GM21825 (cell line): ENCODE measurements at regions not wholly inside any gene's neighbourhood (a gene's known extent, or its start where the extent isn't known, plus 50 kb on each side); places are given as distances from the start of the nearest gene placed in this dataset.

ENCODE experiments used
- ATAC-seq: cut with Tn5 transposase; IDR thresholded peaks from one replicate; pipeline ENCODE4 v1.9.1; 2021; ENCODE audit warnings: mild to moderate bottlenecking, moderate library complexity; ENCODE audit not compliant: unreplicated experiment

DNA sequence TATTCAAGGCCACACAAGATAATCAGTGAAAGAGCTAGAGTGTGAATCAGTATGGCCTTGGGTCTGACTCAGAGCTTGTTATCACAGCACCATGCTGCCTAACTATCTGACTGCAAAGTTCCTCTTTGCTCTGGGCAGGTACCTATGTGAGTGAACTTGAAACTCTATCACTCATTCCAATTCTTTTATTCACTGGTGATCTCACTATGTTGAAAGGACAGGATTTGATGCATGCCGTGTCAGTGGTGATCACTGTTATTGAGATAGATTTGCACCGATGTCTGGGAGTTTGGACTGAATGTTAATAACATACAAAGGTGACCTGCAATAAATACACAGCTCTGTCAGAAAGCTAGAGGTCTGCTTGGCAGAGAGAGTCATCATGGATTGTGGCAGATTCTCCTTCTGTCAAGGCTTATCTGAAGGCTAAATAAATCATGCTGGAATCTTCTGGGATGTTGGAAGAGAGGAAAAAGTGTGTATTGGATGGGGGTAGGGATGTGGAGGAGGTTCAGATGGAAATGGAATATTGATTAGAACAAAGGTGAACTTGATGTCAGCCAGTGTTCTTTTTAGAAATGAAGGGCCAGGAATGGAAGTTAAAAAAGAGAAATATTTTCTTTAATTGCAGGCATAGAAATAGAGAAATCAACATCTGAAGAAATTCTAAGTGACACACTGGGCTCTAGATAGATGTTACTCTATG, 91.8 kb upstream of the TNC start:
- ATAC-seq = peak; percentile 50

DNA sequence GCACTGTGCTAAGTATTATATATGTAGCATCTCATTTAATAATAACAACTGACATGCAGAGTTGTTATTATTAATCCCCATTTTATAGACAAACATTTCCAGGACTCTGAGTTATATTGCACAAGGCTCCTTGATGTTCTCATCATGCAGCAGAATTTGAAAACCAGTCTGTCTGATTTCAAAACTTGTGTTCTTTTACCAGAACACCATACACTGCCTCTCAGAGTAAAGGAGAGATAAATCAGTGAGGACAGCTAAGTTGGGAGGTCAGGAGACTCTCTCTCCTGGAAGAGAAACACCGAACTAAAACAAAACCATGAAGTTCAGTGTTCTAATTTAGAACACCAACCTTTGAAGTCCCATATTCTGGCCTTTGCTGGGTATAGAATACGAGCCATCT, 92.7 kb upstream of the TNC start:
- ATAC-seq = no peak

DNA sequence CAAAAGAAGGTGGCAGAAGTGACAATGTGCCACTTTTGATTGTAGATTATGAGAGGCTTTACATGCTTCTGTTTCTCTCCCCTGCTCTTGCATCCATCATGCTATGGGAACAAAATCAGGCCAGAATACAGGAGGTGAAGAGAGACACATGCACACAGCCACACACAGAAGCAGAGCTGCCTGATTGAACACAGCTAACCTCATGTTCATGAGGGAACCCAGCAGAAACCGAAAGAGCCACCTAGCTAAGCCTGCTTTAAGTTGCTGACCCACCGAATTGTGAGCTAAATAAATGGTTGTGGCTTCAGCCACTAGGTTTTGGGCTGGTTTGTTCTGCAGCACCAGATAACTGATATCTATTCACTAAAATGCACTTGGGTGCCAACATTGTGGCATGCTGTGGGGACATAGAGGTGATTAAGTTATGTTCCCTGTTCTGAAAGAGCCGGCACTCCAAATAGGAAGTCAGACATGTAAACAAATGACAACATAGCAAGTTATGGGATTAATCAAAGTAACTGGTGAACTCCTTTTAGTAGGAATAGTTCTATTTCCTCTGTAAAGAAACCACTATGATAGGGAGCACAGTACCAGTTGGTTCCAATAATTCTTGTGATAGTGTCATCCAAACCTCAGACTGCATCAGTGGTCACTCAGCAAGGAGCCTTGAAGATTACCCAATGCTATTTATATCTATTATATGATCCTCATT, 93.6 kb upstream of the TNC start:
- peak; percentile 68 for ATAC-seq

DNA sequence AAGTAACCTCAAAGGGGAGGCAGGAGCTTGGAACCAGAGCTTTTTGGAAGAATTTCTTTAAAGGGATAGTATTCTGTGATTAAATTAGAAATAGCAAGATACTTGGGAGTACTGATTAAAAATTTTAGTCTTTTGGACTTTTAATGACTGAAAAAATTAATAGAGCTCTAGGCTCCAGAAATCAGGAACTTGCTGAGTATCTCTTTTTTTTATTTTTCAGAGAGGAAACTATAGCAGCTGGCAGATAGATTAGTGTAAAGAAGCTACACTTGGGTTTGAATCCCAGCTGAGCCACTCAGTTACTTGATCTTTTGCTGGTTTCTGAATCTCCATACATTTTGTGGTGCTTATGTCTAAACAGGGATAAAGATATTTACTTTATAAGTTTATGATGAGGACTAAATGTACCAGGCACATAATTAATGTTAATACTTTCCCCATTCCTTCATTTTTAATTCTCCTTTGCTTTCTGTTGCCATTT, 94.2 kb upstream of the TNC start:
- ATAC-seq = no peak

DNA sequence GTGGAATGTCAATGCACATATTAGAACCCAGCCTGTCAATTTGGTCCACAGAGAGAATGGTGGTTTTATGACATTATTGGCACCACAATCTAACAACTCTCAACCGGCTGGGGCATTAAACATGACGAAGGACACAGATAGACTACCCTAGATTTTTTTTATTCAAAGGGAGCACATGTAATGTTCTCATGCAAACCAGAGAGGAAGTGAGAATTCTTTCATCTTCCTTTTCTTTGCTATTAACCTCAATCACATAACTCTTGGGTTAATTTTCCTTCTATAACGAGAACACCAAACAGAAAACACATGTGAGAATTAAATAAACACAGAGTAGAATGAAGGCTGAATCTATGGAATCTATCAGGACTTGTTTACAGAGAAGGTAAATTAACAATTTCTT, 94.9 kb upstream of the TNC start:
- no peak for ATAC-seq

DNA sequence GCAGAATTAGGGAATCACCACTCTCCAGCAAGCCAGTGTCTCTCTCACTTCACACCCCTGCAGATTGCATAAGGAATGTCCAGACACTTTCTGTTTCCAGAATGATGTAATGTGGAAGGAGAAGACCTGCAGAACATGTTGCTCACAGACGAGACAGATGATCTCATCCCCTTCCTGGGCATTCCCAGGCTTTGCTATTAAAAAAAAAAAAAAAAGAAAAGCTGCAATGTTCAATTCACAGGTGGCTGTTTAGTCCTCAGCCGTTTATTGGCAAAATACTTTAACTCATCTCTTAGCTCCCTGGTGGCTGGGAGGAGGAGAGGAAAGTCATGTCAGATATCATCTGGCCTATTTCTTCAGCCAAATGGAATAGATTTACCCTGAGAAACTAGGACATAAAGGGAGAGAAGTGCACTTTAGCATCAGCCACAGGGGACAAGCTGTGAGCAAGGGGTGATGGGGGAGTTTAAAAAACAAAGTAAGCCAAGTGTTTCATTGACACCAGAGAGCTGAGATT, 95.9 kb upstream of the TNC start:
- ATAC-seq = no peak

DNA sequence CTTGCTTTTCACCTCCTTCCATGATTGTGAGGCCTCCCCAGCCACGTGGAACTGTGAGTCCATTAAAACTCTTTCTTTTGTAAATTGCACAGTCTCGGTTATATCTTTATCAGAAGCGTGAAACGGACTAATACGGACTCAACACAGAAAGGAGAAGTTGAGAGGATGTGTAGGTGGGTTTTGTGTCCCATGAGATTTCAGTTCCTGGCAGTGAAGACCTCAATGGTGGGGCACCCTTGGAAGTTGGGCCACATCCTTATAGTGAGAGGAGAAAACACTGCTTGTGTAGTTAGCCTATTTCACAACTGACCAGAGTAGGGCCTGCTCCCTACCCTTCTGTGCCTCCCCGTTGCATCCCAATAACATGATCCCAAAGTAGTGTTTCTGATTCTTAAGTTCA, 98.9 kb upstream of the TNC start:
- no peak for ATAC-seq

DNA sequence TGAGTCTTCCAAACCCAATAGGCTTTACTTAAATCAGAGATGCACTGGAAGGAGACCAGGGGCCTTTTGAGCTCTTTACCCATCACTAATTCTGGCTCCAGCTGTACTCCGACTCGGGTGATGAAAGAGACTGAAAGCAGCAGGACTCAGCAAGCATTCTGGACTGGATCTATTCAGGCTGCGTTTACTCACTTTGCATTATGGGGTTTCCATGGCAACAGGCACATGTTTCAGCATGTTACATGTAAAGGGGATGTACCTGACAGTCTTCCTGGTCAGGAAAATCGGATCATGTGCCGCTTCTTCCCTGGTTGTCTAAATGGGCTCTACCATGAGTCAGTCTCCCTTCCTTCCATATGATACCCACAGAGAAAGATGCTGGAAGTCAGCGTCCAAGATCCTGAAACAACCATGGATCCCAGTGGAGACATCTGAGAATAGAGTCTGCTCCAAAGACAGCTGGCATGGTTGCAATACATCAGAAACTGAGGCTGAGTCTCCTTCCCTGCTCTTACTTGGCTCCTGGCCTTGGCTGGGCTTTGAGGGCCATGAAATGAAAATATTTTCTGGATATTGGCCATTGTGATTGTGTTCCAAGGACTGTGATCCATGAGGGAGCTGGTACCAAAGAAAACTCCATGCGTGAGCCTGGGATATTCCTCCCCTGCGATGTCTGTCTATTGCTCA, 102.5 kb upstream of the TNC start:
- ATAC-seq = no peak

DNA sequence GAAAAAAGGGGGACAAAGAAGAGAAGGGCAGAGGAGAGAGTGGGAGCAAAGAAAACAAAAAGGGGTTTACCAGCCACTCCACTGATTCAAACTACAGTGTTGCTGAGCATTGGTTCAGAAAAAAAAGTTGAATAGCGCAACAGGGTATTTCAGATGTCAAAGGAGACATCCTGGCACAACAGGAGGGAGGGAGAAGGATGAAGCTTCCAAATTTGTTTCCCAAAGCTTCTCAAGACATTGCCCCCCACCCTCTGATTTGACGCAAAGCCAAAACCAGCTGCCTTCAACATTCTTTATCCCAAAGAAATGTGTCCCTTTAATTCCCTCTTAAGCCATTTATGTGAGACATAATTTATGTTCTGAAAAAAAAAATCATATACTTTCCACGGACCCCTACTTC, 105.5 kb upstream of the TNC start:
- no peak for ATAC-seq

DNA sequence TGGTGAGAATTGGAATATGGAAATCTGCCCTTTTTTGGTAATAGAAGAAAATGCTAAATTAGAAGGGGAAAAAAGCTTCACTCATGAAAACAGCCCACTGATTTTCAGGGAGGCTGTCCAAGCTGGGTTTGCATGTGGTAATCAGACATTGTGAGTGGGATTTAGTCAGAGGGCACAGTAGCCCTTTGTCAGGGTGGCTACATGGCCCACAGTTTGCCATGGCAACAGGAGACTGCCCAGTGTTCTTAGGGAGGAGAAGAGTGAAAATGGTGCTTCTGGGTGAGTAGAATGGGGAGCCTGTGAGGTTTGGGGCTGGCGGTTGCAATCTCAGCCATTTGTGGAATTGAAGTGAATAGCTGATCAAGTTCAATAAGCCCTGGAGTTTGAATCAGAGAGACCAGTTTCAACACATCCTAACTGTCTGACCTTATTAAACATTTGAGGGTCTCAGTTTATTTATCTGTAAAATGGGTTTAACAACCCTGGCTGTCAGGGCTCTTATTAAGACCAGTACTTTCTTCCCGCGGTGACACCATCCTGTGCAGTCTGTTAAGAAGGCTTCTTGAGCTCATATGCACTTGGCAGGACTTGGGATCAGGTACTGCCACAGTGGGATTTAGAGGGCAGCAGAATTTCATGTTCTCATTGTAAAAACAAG, 107.6 kb upstream of the TNC start:
- no peak for ATAC-seq

DNA sequence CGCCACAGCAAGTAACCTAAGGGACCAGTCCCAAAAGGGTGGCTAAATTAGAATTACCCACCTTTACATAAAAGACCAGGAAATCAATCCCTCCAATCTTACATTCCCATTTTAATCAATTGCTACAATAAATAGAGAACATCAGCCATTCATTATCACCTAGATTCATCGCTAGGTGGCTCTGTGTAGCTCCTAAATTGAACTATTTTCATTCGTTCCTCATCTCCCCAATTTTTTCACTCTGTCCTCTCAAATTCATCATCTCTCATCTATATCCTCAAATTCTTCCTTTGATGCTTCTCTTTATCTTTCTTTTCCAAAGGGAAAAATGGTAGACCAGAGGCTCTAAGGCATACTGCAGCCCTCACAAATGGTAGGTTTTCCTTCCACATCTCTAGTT, 108.2 kb upstream of the TNC start:
- no peak for ATAC-seq

DNA sequence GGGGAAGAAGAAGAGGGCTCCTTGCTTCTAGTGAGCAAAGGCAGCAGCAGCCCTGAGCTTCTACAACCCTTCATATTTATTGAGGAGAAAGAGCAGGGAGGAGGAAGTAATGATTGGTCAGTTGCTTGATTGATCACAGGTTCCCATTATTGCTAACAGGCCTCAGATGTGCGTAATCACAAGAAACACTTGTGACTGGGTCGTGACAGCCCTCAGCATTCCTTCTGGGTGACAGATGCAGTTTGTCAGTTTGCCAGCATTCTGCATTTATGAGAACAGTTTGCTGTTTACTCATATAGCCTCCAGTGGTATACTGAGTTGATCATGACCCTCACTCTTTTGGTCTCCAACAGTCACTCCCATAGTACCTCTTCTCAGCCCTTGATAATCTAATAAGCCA, 111.5 kb upstream of the TNC start:
- ATAC-seq = no peak

DNA sequence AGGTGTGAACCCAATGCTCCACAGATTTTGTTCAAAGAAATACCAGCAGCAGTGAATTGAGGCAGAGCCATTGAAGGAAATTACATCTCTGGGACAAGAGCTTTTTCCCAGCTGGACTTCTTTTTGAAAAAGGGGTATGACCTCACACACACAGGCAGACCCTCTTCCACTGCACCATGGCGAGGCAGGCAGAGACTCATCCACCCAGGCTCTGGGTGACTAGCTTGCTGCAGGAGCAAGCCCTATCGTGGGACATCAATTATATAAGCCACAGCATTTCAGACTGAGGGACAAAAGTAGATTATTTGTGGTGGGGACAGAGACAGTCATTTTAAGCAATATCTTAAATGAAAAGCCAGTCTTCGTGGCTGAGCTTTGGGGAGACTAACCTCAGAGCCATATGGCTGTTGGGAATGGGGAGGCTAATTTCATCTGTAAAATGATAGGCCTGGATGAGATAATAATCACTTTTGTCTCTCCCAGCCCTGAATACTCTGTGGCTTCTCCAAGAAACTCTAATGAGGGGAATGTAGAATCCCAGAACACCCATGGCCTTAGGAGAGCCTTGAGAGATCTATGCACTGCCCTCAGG, 113.1 kb upstream of the TNC start:
- no peak for ATAC-seq

DNA sequence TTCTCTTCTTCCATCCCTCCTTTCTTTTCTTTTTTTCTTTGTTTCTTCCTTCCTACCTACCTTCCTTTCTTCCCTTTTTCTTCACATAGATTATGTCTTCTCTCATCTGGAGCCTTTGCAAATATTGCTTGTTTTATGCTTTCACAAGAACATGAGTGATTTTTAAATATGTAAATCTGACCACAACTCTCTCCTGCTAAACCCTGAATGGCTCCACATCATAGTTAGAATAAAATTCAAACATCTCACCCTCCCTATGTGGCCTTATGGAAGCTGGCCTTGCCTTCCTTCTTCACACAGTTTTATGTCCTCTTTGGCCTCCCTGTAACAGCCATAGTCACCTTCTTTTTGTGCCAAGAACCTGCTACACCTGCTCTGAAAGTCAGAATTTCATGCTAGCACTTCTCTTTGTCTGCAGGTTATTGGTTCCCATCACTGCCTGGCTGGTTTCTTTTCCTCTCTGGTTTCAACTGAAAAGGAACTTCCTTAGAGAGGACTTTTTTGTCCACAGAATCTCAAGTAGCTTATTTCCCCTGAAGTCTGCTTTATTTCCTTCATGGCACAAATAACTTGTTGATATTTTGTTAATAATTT, 114.3 kb upstream of the TNC start:
- ATAC-seq = no peak

DNA sequence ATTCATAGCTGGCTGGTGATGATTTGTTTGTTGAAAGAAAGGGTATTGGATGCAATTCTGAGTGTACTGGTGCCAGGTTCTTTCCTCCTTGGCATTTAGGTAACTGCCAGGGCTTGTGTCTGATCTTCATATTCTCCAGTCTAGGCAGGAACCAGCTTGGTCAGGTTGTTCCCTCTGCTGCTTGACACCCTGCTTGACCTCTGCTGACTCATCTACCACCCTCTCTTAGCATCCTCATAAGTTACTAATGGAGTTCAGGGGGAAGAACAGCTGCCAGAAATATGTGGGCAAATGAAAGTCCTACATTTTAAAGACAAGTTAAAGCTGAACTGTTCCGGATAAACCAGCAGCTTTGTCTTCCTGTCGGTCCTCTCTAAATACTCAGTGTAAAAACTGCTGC, 116.1 kb upstream of the TNC start:
- ATAC-seq = peak; percentile 84

DNA sequence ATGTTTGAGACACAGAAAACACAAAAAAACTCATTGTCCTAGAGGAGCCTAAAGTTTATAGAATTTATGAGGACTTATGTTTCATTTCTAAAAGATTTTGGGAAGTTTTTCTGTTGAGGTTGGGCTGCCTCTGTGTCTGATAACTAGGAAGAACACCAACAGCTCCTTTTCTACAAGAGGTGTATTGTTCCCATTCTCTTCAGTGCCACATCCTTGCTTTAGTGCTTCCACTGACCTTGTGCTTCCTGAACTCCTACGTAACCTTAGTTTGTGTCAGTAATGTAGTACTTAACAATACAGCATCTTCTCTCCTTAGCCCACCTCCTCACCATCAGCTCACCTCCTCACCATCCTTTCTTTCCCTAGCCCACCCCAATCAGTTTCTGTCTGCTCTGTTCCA, 117.3 kb upstream of the TNC start:
- no peak for ATAC-seq

DNA sequence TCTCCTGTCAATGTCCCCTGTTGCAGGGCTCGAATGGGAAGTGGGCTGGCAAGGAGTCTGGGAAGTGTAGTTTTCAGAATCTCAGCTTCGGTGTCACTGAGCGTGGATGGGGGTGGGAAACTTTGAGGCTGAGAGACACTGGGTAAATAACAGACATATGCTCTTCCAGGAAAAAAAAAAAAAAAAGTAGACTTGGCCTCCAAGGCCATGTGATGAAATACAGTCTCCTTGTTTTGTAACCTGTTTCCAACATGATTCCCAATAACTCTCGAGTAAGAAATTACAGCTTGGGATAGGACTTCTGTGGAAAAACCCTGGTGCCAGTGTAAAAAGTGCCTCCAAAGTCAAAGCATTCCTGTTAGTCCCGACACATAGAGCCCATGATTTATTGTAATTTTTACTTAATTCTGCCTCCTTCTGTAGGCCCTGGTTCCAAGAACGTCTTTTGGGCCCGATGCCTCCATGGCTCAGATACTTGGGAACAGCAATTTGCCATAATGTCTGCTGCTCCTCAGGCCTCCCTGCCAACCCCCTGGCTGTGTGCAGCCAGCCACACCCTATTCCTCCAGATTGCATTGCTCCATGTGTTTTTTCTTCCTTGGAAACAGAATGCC, 119.5 kb upstream of the TNC start:
- ATAC-seq = no peak

DNA sequence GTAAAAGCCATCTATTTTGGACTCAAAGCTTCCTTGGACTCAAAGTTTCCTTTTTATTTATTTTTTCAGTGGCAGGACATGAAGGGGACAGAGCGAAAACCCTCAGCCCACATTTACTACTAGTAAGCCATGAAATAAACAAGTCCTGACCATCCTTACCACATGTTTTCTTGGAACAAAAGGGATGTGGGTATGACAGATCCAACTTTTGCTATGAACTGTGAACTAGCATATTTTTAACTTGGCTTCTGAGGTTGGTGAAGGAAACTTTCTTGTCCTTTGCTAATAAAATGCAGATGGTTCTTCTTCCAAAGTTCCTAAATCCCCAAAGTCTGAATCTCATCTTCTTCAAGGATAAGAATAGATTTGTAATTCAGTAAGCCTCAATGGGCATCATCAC, 122.7 kb upstream of the TNC start:
- no peak for ATAC-seq

DNA sequence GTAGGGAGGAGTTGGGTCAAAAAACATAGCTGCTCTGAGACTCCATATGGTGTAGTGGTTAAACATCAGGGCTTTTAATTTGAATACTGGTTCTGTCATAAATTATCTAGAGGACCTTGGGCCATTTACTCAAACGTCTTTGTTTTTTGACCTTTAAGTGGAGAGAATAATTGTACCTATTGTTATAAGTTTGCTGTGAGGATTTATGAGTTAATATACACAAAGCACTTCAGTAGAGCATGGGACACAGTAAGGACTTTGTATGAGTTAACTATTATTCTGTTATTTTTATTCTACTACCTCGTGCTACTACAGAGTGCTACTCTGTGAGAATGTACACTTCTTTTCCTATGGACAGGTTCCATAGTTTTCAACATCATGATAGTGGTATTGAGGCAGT, 123.7 kb upstream of the TNC start:
- no peak for ATAC-seq

DNA sequence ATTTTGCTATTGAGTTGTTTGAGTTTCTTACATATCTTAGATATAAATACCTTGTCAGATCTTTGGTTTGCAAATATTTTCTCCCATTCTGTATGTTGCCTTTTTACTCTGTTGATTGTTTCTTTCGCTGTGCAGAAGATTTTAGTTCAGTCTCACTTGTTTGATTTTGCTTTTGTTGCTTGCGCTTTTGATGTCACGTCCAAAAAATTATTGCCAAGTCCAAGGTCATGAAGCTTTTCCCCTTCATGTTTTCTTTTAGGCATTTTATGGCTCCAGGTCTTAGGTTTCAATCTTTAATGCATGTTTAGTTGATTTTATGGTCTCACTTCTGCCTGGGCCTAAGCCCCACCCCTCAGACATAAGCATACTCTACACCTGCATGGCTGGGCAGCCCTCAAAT, 131.5 kb upstream of the TNC start:
- ATAC-seq = no peak
